GM13977 (cell line): ENCODE measurements at regions not wholly inside any gene's neighbourhood (a gene's known extent, or its start where the extent isn't known, plus 50 kb on each side); places are given as distances from the start of the nearest gene placed in this dataset.

Experiments
- DNase-seq: peaks from one replicate; pipeline ENCODE4 v3.0.0; 2012; ENCODE audit warnings: low spot score
- in situ Hi-C: fragments of 300-500 bp; cut with MboI; formaldehyde crosslinking; loops from one replicate; pipeline ENCODE4 v1.12.0; 2022; ENCODE audit warnings: low sequenced_read_pairs, low pct_unique_long_range_greater_than_20kb, mixed read lengths, inconsistent platforms; ENCODE audit not compliant: unreplicated experiment
- TF ChIP-seq, protein P1 (sequence below): IDR thresholded peaks from 2 replicates; pipeline ENCODE4 v1.5.1; 2012; ENCODE audit warnings: mild to moderate bottlenecking, control low read depth; ENCODE audit not compliant: insufficient read depth; ENCODE audit errors: extremely low read depth, missing control alignments

DNA sequence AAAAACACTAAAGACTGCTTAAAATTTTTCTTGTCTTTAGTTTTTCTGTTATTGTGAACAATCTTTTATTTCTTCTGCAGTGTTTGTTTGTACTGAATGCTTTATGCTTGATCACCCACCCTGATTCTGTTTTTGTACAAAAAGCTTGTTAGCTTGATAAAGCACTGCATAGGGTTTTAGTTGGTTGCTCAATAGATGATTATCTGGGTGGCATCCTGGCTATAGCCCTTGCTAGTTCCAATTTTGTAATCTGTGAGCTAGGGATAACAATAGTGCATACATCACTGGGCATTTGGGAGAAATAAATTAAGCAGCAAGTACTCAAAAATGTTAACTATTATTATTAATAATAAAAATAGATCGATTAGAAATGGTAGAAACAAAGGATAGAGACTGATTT is 102.3 kb downstream of the ZPLD1 start:
- TF ChIP-seq, protein P1, sequence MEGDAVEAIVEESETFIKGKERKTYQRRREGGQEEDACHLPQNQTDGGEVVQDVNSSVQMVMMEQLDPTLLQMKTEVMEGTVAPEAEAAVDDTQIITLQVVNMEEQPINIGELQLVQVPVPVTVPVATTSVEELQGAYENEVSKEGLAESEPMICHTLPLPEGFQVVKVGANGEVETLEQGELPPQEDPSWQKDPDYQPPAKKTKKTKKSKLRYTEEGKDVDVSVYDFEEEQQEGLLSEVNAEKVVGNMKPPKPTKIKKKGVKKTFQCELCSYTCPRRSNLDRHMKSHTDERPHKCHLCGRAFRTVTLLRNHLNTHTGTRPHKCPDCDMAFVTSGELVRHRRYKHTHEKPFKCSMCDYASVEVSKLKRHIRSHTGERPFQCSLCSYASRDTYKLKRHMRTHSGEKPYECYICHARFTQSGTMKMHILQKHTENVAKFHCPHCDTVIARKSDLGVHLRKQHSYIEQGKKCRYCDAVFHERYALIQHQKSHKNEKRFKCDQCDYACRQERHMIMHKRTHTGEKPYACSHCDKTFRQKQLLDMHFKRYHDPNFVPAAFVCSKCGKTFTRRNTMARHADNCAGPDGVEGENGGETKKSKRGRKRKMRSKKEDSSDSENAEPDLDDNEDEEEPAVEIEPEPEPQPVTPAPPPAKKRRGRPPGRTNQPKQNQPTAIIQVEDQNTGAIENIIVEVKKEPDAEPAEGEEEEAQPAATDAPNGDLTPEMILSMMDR: no peak
- DNase-seq: no peak
- in situ Hi-C loops: loop anchor here (10.0 to 25.0 kb wide), 2 partner anchors 732 to 850 kb away; partner anchors contain the start of genes RPL24 and ZBTB11

DNA sequence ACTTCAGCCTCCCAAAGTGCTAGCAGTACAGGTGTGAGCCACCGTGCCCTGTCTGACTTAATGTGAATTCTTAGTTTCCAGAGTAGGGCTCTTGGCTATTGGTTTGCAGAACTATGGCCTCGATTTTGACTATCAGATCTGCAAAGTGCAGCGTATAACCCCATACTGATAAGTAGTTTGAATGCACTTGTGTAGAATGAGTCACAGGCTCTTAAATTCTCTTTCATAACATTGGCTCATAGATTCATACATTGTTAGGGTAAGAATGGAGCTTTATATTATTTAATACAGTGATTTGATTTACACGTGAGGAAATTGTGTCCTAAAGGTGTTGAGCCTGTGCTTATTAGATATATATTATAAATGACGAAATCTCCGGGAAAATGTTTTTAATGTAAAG is 109.9 kb downstream of the ZPLD1 start:
- no peak for DNase-seq
- in situ Hi-C loops: loop anchor here (25.0 kb wide), 1 partner anchor 857 kb away; the partner anchor contains the start of genes RPL24 and ZBTB11
- TF ChIP-seq, protein P1: no peak

DNA sequence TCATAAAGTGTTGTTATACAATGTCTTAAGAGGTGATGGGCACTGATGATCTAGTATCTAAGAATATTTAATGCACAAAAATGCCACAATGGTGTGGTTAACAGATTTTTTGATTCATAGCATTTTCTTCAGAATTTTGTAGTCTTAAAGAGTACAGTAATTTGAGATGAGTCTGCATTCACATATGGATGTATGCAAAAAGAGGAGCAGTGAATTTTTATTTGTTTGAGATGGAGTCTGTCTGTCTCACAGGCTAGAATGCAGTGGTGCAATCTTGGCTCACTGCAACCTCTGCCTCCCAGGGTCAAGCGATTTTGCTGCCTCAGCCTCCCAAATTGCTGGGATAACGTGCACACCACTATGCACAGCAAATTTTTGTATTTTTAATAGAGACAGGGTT is 110.5 kb downstream of the ZPLD1 start:
- in situ Hi-C loops: loop anchor here (25.0 kb wide), 1 partner anchor 858 kb away; the partner anchor contains the start of genes RPL24 and ZBTB11
- TF ChIP-seq, protein P1: no peak
- DNase-seq: no peak

DNA sequence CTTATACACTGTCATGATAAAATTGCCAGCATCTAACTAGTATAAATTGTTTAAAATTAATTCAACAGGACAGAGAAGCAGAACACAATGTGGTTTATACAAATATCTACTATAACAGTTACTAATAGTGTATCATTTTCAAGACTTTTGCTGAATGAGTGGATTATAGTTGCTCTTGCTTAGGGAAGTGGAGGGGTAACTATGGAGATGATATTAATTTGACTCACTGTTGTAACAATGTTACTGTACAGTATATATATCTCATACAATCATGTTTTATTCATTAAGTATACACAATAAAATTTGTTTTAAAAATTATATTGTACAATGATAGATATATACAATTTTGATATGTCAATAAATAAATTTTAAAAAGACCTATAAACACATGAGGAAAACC is 119.1 kb downstream of the ZPLD1 start:
- DNase-seq: no peak
- in situ Hi-C loops: no loop called here
- TF ChIP-seq, protein P1: no peak

DNA sequence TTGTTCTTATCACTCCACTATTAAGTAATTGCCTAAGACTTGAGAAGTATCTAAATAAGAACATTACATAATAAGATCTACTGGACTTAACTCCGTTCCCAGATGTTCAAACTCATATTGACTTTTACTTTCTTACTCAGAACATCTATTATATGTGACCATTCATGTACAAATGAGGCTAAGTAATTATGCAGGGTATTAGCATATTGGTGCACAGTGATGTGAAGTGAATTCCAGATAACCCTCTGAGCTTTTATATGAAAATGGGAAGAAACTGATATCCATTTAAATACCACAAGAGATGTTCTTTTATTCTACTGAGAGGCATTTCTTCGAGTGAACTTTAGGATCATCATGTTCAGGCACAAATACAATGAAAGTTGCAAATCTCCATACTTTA is 135.7 kb downstream of the ZPLD1 start:
- in situ Hi-C loops: no loop called here
- TF ChIP-seq, protein P1: no peak
- no peak for DNase-seq

DNA sequence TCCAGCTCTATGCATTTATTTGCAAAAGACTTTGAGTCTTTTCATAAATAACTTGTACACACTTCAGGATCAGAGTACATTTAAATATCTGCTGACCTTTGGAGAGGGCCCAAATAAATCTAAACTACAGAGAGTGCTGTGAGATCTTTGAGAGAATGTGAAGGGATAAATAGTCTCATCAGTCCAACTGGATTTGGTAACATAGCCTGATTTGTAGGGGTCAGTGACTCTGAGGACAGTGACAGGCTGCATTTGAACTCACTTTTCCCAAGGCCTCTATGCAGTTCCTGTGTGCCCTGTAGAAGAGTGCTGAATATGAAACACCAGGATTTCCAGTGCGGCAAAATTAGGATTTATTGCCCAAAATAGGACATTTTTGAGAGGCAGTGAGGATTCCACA is 136.2 kb downstream of the ZPLD1 start:
- no peak for DNase-seq
- TF ChIP-seq, protein P1: no peak
- in situ Hi-C loops: no loop called here
